ENCODE measurements at regions not wholly inside any gene's neighbourhood (a gene's known extent, or its start where the extent isn't known, plus 50 kb on each side); places are given as distances from the start of the nearest gene placed in this dataset.

- H3K9me3 ChIP-seq = no peaks in the 10 kb centered on the region
- peak overlapping the region in 1 of 4 donors; percentile 5 for H3K4me3 ChIP-seq
- H3K27me3 ChIP-seq = no peaks in the 10 kb centered on the region
- peak; percentile 37 to 81 for ATAC-seq
- peaks cover 0 to 11% of the 10 kb centered on the region in 2 donors for H3K36me3 ChIP-seq
- in situ Hi-C loops (cut with MboI; ENCODE audit: low sequenced_read_pairs in 4 of 4) (no loop called here), intact Hi-C loops (cut with DNase I; ENCODE audit: low total_unique reads) (loop anchor here (5.0 kb wide), 1 partner anchor 108 kb away; no protein-coding TSS in a partner anchor)
- DNase-seq = no peak
- peaks cover 63 to 68% of the 10 kb centered on the region in 2 donors for H3K4me1 ChIP-seq
- TF ChIP-seq, protein P1, sequence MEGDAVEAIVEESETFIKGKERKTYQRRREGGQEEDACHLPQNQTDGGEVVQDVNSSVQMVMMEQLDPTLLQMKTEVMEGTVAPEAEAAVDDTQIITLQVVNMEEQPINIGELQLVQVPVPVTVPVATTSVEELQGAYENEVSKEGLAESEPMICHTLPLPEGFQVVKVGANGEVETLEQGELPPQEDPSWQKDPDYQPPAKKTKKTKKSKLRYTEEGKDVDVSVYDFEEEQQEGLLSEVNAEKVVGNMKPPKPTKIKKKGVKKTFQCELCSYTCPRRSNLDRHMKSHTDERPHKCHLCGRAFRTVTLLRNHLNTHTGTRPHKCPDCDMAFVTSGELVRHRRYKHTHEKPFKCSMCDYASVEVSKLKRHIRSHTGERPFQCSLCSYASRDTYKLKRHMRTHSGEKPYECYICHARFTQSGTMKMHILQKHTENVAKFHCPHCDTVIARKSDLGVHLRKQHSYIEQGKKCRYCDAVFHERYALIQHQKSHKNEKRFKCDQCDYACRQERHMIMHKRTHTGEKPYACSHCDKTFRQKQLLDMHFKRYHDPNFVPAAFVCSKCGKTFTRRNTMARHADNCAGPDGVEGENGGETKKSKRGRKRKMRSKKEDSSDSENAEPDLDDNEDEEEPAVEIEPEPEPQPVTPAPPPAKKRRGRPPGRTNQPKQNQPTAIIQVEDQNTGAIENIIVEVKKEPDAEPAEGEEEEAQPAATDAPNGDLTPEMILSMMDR (IDR thresholded peaks at IDR 0.05 in 4 of 5, conservative IDR thresholded peaks at IDR 0.05 in 1 of 5) = no peak
- no peak for TF ChIP-seq POLR2A (IDR thresholded peaks at IDR 0.05)
- H3K27ac ChIP-seq = peak overlapping the region; percentile 57 to 74 (median 67)
Observed at GRCh38 chr18:46260016-46260878, 156.1 kb downstream of the HAUS1 start.

- no peak for ATAC-seq
- intact Hi-C loops (cut with DNase I; ENCODE audit: low total_unique reads) = loop anchor here (5.0 kb wide), 1 partner anchor 109 kb away; no protein-coding TSS in a partner anchor
- peaks cover 0 to 11% of the 10 kb centered on the region in 2 donors for H3K36me3 ChIP-seq
Observed at GRCh38 chr18:46260879-46261143, 156.6 kb downstream of the HAUS1 start.

DNA sequence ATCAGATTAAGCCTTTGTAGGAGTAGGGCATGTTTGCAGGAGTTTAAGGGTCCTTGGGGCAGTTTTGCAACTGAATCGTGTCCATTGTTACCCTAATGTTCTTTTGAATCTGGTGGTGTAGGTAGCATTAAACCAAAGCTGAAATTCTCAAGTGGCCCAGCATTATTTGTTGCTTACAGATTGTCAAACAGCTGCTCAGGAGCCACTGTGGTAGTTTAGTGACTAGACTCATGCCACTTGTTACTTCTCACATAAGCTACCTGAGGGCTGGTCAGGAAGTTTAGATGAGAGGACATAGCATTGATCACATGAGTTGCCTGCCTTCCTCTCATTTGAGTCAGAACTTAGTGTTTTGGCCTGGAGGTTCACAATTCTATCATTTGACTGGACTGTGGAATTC lies 157.6 kb downstream of the HAUS1 start:
- no peak for DNase-seq
- ATAC-seq = no peak
- intact Hi-C loops (cut with DNase I; ENCODE audit: low total_unique reads) = loop anchor here (5.0 kb wide), 1 partner anchor 109 kb away; no protein-coding TSS in a partner anchor
- no peaks in the 10 kb centered on the region for H3K9me3 ChIP-seq
- no peak overlapping the region for H3K4me3 ChIP-seq
- H3K27me3 ChIP-seq = no peaks in the 10 kb centered on the region
- H3K27ac ChIP-seq = peak overlapping the region in 1 of 4 donors; percentile 68
- TF ChIP-seq, protein P1 (IDR thresholded peaks at IDR 0.05 in 4 of 5, conservative IDR thresholded peaks at IDR 0.05 in 1 of 5) = no peak
- TF ChIP-seq POLR2A (IDR thresholded peaks at IDR 0.05) = no peak
- in situ Hi-C loops (cut with MboI; ENCODE audit: low sequenced_read_pairs in 4 of 4) = no loop called here
- peaks cover 73% of the 10 kb centered on the region in 2 donors for H3K4me1 ChIP-seq
- peaks cover 0 to 11% of the 10 kb centered on the region in 2 donors for H3K36me3 ChIP-seq

More at GRCh38 chr18:46260879-46261143, 156.6 kb downstream of the HAUS1 start:
- peak overlapping the region; percentile 57 to 74 (median 67) for H3K27ac ChIP-seq
- H3K9me3 ChIP-seq = no peaks in the 10 kb centered on the region
- no peak for TF ChIP-seq POLR2A (IDR thresholded peaks at IDR 0.05)
- TF ChIP-seq, protein P1 (IDR thresholded peaks at IDR 0.05 in 4 of 5, conservative IDR thresholded peaks at IDR 0.05 in 1 of 5) = no peak
- no peak for DNase-seq
- H3K4me3 ChIP-seq = no peak overlapping the region
- H3K27me3 ChIP-seq = no peaks in the 10 kb centered on the region
- in situ Hi-C loops (cut with MboI; ENCODE audit: low sequenced_read_pairs in 4 of 4) = no loop called here
- H3K4me1 ChIP-seq = peaks cover 68 to 73% of the 10 kb centered on the region in 2 donors

DNA sequence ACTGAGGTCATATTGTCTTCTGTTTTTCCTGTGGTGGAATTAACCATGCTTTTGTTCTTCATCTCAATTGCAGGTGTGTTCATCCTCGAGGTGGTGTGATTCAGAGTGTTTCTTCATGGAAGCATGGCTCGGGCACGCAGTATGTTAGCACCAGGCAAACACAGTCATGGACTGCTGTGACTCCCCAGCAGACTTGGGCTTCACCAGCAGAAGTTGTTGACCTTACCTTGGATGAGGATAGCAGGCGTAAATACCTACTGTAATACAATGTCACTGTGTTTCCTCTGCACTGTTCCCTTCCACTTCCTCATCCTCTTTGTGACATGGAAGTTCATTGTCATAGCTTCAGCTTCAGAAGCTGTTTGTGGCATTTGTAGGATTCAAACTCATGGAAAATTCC lies 158.7 kb downstream of the HAUS1 start:
- H3K36me3 ChIP-seq = peaks cover 0 to 11% of the 10 kb centered on the region in 2 donors
- DNase-seq (no peak), ATAC-seq (no peak)
- no peaks in the 10 kb centered on the region for H3K9me3 ChIP-seq
- H3K27ac ChIP-seq = peak overlapping the region in 1 of 4 donors; percentile 25
- H3K4me1 ChIP-seq = peaks cover 67 to 76% of the 10 kb centered on the region in 2 donors
- intact Hi-C loops (cut with DNase I; ENCODE audit: low total_unique reads) = loop anchor here (5.0 kb wide), 1 partner anchor 111 kb away; no protein-coding TSS in a partner anchor
- in situ Hi-C loops (cut with MboI; ENCODE audit: low sequenced_read_pairs in 4 of 4) = no loop called here
- H3K27me3 ChIP-seq = no peaks in the 10 kb centered on the region
- no peak overlapping the region for H3K4me3 ChIP-seq
- TF ChIP-seq, protein P1 (IDR thresholded peaks at IDR 0.05 in 4 of 5, conservative IDR thresholded peaks at IDR 0.05 in 1 of 5) = no peak
- TF ChIP-seq POLR2A (IDR thresholded peaks at IDR 0.05) = no peak
